ENCODE measurements at regions not wholly inside any gene's neighbourhood (a gene's known extent, or its start where the extent isn't known, plus 50 kb on each side); places are given as distances from the start of the nearest gene placed in this dataset.

- H3K36me3 ChIP-seq (ENCODE audit: insufficient read depth), result no peaks in the 10 kb centered on the region
- TF ChIP-seq, protein P1, sequence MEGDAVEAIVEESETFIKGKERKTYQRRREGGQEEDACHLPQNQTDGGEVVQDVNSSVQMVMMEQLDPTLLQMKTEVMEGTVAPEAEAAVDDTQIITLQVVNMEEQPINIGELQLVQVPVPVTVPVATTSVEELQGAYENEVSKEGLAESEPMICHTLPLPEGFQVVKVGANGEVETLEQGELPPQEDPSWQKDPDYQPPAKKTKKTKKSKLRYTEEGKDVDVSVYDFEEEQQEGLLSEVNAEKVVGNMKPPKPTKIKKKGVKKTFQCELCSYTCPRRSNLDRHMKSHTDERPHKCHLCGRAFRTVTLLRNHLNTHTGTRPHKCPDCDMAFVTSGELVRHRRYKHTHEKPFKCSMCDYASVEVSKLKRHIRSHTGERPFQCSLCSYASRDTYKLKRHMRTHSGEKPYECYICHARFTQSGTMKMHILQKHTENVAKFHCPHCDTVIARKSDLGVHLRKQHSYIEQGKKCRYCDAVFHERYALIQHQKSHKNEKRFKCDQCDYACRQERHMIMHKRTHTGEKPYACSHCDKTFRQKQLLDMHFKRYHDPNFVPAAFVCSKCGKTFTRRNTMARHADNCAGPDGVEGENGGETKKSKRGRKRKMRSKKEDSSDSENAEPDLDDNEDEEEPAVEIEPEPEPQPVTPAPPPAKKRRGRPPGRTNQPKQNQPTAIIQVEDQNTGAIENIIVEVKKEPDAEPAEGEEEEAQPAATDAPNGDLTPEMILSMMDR (conservative IDR thresholded peaks at IDR 0.05; ENCODE audit: low read depth, low read length), result no peak
- H2AFZ ChIP-seq (ENCODE audit: low read depth), result no peak overlapping the region
- H4K20me1 ChIP-seq (ENCODE audit: insufficient read depth), result no peaks in the 10 kb centered on the region
- H3K79me2 ChIP-seq (ENCODE audit: insufficient read depth, low read depth), result no peaks in the 10 kb centered on the region
- H3K27ac ChIP-seq, result no peak overlapping the region
- H3K4me3 ChIP-seq (IDR thresholded peaks at IDR 0.05; ENCODE audit: insufficient read depth, low read depth, low read length), result no peak overlapping the region
- no peaks in the 10 kb centered on the region for H3K4me1 ChIP-seq (ENCODE audit: low read depth, poor library complexity, severe bottlenecking)
- no peaks in the 10 kb centered on the region for H3K27me3 ChIP-seq (ENCODE audit: insufficient read depth, low read depth)
- H3K4me2 ChIP-seq, result no peak overlapping the region
- no peak overlapping the region for H3K9ac ChIP-seq
These were observed 53.9 kb upstream of the SOX4 start for GRCh38 chr6:21539621-21540100.

All from KMS-11 (cell line).